ENCODE measurements at regions not wholly inside any gene's neighbourhood (a gene's known extent, or its start where the extent isn't known, plus 50 kb on each side); places are given as distances from the start of the nearest gene placed in this dataset.

GRCh38 chr5:63563008-63563917 is 399.0 kb downstream of the HTR1A start:
- Mint-ChIP-seq H3K27ac (no peak overlapping the region), H3K36me3 (no peaks in the 10 kb centered on the region), H3K9me3 (no peaks in the 10 kb centered on the region), H3K4me3 (no peak overlapping the region), H3K27me3 (no peaks in the 10 kb centered on the region), H3K4me1 (ENCODE audit: unreplicated experiment) (no peaks in the 10 kb centered on the region)
- no peak for DNase-seq (ENCODE audit: extremely low spot score, unreplicated experiment)
- TF ChIP-seq, protein P1, sequence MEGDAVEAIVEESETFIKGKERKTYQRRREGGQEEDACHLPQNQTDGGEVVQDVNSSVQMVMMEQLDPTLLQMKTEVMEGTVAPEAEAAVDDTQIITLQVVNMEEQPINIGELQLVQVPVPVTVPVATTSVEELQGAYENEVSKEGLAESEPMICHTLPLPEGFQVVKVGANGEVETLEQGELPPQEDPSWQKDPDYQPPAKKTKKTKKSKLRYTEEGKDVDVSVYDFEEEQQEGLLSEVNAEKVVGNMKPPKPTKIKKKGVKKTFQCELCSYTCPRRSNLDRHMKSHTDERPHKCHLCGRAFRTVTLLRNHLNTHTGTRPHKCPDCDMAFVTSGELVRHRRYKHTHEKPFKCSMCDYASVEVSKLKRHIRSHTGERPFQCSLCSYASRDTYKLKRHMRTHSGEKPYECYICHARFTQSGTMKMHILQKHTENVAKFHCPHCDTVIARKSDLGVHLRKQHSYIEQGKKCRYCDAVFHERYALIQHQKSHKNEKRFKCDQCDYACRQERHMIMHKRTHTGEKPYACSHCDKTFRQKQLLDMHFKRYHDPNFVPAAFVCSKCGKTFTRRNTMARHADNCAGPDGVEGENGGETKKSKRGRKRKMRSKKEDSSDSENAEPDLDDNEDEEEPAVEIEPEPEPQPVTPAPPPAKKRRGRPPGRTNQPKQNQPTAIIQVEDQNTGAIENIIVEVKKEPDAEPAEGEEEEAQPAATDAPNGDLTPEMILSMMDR (conservative IDR thresholded peaks at IDR 0.05), result no peak

- TF ChIP-seq, protein P1 (conservative IDR thresholded peaks at IDR 0.05), result no peak
- no peak for DNase-seq (ENCODE audit: extremely low spot score, unreplicated experiment)
- Mint-ChIP-seq H3K9me3 (no peaks in the 10 kb centered on the region), H3K36me3 (no peaks in the 10 kb centered on the region), H3K27me3 (no peaks in the 10 kb centered on the region), H3K27ac (no peak overlapping the region), H3K4me3 (no peak overlapping the region), H3K4me1 (ENCODE audit: unreplicated experiment) (no peaks in the 10 kb centered on the region)
These were observed 406.4 kb downstream of the HTR1A start for GRCh38 chr5:63555874-63556273.

DNA sequence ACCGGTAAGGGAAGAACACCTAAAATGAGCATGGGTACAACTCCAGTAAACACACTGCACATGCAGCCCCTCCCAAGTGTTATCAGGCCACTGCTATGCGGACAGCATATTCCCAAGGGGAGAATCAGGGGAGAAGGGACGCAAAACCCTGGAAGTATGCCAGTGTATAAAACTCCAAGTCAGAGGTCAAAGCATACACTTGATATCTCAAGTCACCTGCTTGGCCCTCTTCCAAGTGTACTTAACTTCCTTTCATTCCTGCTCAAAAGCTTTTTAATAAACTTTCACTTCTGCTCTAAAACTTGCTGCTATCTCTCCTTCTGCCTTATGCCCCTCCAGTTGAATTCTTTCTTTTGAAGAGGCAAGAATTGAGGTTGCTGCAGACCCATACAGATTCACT is 408.1 kb downstream of the HTR1A start:
- TF ChIP-seq, protein P1 (conservative IDR thresholded peaks at IDR 0.05), result no peak
- Mint-ChIP-seq H3K36me3 (no peaks in the 10 kb centered on the region), H3K27me3 (no peaks in the 10 kb centered on the region), H3K4me1 (ENCODE audit: unreplicated experiment) (no peaks in the 10 kb centered on the region), H3K9me3 (no peaks in the 10 kb centered on the region), H3K27ac (no peak overlapping the region), H3K4me3 (no peak overlapping the region)
- DNase-seq (ENCODE audit: extremely low spot score, unreplicated experiment), result no peak

- Mint-ChIP-seq H3K4me3 (no peak overlapping the region), H3K27ac (no peak overlapping the region), H3K9me3 (no peaks in the 10 kb centered on the region), H3K27me3 (no peaks in the 10 kb centered on the region), H3K36me3 (no peaks in the 10 kb centered on the region), H3K4me1 (ENCODE audit: unreplicated experiment) (no peaks in the 10 kb centered on the region)
- DNase-seq (ENCODE audit: extremely low spot score, unreplicated experiment), result no peak
- TF ChIP-seq, protein P1 (conservative IDR thresholded peaks at IDR 0.05), result no peak
These were observed 409.2 kb downstream of the HTR1A start for GRCh38 chr5:63553073-63553472.

- Mint-ChIP-seq H3K27me3 (no peaks in the 10 kb centered on the region), H3K36me3 (no peaks in the 10 kb centered on the region), H3K9me3 (no peaks in the 10 kb centered on the region), H3K4me1 (ENCODE audit: unreplicated experiment) (no peaks in the 10 kb centered on the region), H3K4me3 (no peak overlapping the region), H3K27ac (no peak overlapping the region)
- TF ChIP-seq, protein P1 (conservative IDR thresholded peaks at IDR 0.05), result no peak
- DNase-seq (ENCODE audit: extremely low spot score, unreplicated experiment), result no peak
These were observed 426.2 kb downstream of the HTR1A start for GRCh38 chr5:63535840-63536602.

Data from type B pancreatic cell (in vitro differentiated cells).